Neural progenitor cell (in vitro differentiated cells): ENCODE measurements at regions not wholly inside any gene's neighbourhood (a gene's known extent, or its start where the extent isn't known, plus 50 kb on each side); places are given as distances from the start of the nearest gene placed in this dataset.

ENCODE experiments used
- DNase-seq: peaks from one replicate; pipeline ENCODE4 v3.0.0-alpha.2; 2016; ENCODE audit warnings: low spot score
- H2AFZ ChIP-seq: fragments of 200-600 bp; sonication (generic); replicated peaks from 2 replicates; pipeline ENCODE4 v1.6.1; 2016; ENCODE audit warnings: antibody characterized with exemption
- H3F3A ChIP-seq: fragments of 200-600 bp; sonication (generic); 2 replicates; pipeline ENCODE4 v1.6.1; 2016; ENCODE audit warnings: antibody characterized with exemption, low read depth
- H3K27ac ChIP-seq: fragments of 200-600 bp; sonication (generic); 2 replicates; pipeline ENCODE4 v1.5.1; 2016; ENCODE audit warnings: mild to moderate bottlenecking
- H3K27me3 ChIP-seq: fragments of 200-600 bp; sonication (generic); 2 replicates; pipeline ENCODE4 v1.6.1; 2016; ENCODE audit warnings: mild to moderate bottlenecking, moderate library complexity
- H3K36me3 ChIP-seq: fragments of 200-600 bp; sonication (generic); 2 replicates; pipeline ENCODE4 v1.5.1; 2016
- H3K4me1 ChIP-seq: fragments of 200-600 bp; sonication (generic); 2 replicates; pipeline ENCODE4 v1.6.1; 2016; ENCODE audit warnings: mixed run types
- H3K4me2 ChIP-seq: fragments of 200-600 bp; sonication (generic); 2 replicates; pipeline ENCODE4 v1.6.1; 2016
- H3K4me3 ChIP-seq: fragments of 200-600 bp; sonication (generic); 2 replicates; pipeline ENCODE4 v1.5.1; 2016
- H3K79me2 ChIP-seq: fragments of 200-600 bp; sonication (generic); 2 replicates; pipeline ENCODE4 v1.6.1; 2016; ENCODE audit warnings: low read depth
- H3K9ac ChIP-seq: fragments of 200-600 bp; sonication (generic); 2 replicates; pipeline ENCODE4 v1.6.1; 2016
- H3K9me3 ChIP-seq: fragments of 200-600 bp; sonication (generic); 2 replicates; pipeline ENCODE4 v1.5.1; 2016; ENCODE audit warnings: low read depth
- H4K20me1 ChIP-seq: fragments of 200-600 bp; sonication (generic); 2 replicates; pipeline ENCODE4 v1.6.1; 2016; ENCODE audit warnings: low read depth
- H3K27ac Mint-ChIP-seq: 3 replicates; pipeline ENCODE4 v1.8.0; 2021; ENCODE audit warnings: mixed read lengths
- H3K27me3 Mint-ChIP-seq: 2 replicates; pipeline ENCODE4 v1.8.0; 2022; ENCODE audit warnings: low read depth, mild to moderate bottlenecking, inconsistent platforms, moderate library complexity, mixed read lengths; ENCODE audit not compliant: insufficient read depth
- H3K36me3 Mint-ChIP-seq: 3 replicates; pipeline ENCODE4 v1.8.0; 2021; ENCODE audit warnings: mixed read lengths
- H3K4me1 Mint-ChIP-seq: 3 replicates; pipeline ENCODE4 v1.8.0; 2021; ENCODE audit warnings: mixed read lengths
- H3K4me3 Mint-ChIP-seq: 3 replicates; pipeline ENCODE4 v1.8.0; 2021; ENCODE audit warnings: mild to moderate bottlenecking, moderate library complexity, mixed read lengths
- H3K9me3 Mint-ChIP-seq: 3 replicates; pipeline ENCODE4 v1.8.0; 2020; ENCODE audit warnings: mixed read lengths
- CTCF ChIP-seq: fragments of 200-600 bp; sonication (generic); IDR thresholded peaks from 2 replicates; pipeline ENCODE4 v1.5.1; 2017; ENCODE audit warnings: antibody characterized with exemption, mild to moderate bottlenecking
- EZH2 ChIP-seq: fragments of 200-600 bp; sonication (generic); IDR thresholded peaks from 2 replicates; pipeline ENCODE4 v1.6.1; 2017; ENCODE audit warnings: antibody characterized with exemption, mild to moderate bottlenecking, moderate library complexity
- EZH2phosphoT487 ChIP-seq: fragments of 200-600 bp; sonication (generic); IDR thresholded peaks from 2 replicates; pipeline ENCODE4 v1.6.1; 2017; ENCODE audit warnings: antibody characterized with exemption

- H3K4me3 ChIP-seq = no peak overlapping the region
- no peaks in the 10 kb centered on the region for H4K20me1 ChIP-seq
- H3K27me3 ChIP-seq = no peaks in the 10 kb centered on the region
- no peak overlapping the region for H3K27ac Mint-ChIP-seq
- no peak overlapping the region for H3K9ac ChIP-seq
- peaks cover 18% of the 10 kb centered on the region for H3K4me1 Mint-ChIP-seq
- H3F3A ChIP-seq = no peaks in the 10 kb centered on the region
- no peak overlapping the region for H3K4me3 Mint-ChIP-seq
- H3K9me3 Mint-ChIP-seq = no peaks in the 10 kb centered on the region
- TF ChIP-seq EZH2phosphoT487 (no peak), CTCF (no peak), EZH2 (no peak)
- no peaks in the 10 kb centered on the region for H3K36me3 Mint-ChIP-seq
- H3K27me3 Mint-ChIP-seq = peaks cover 5% of the 10 kb centered on the region
- no peak overlapping the region for H3K27ac ChIP-seq
- no peaks in the 10 kb centered on the region for H3K79me2 ChIP-seq
- peaks cover 8% of the 10 kb centered on the region for H3K4me1 ChIP-seq
- no peaks in the 10 kb centered on the region for H3K9me3 ChIP-seq
- no peak overlapping the region for H3K4me2 ChIP-seq
- H2AFZ ChIP-seq = no peak overlapping the region
- no peaks in the 10 kb centered on the region for H3K36me3 ChIP-seq
- no peak for DNase-seq
Observed at GRCh38 chr15:56868170-56868569, 50.3 kb upstream of the TCF12 start.

GRCh38 chr15:56866803-56867202 lies 51.6 kb upstream of the TCF12 start:
- H3K27ac ChIP-seq = no peak overlapping the region
- no peaks in the 10 kb centered on the region for H3K79me2 ChIP-seq
- Mint-ChIP-seq H3K9me3 (no peaks in the 10 kb centered on the region), H3K27ac (peak overlapping the region; percentile 33), H3K4me1 (peaks cover 12% of the 10 kb centered on the region), H3K4me3 (no peak overlapping the region), H3K36me3 (no peaks in the 10 kb centered on the region), H3K27me3 (peaks cover 3% of the 10 kb centered on the region)
- no peaks in the 10 kb centered on the region for H4K20me1 ChIP-seq
- no peak overlapping the region for H3K4me3 ChIP-seq
- no peak overlapping the region for H2AFZ ChIP-seq
- H3K36me3 ChIP-seq = no peaks in the 10 kb centered on the region
- DNase-seq = no peak
- no peaks in the 10 kb centered on the region for H3F3A ChIP-seq
- H3K9me3 ChIP-seq = no peaks in the 10 kb centered on the region
- peaks cover 3% of the 10 kb centered on the region for H3K4me1 ChIP-seq
- TF ChIP-seq CTCF = no peak
- no peak for TF ChIP-seq EZH2phosphoT487
- no peak for TF ChIP-seq EZH2
- H3K4me2 ChIP-seq = no peak overlapping the region
- H3K9ac ChIP-seq = no peak overlapping the region
- no peaks in the 10 kb centered on the region for H3K27me3 ChIP-seq

- Histone ChIP-seq H3F3A (no peaks in the 10 kb centered on the region), H2AFZ (no peak overlapping the region), H3K9ac (no peak overlapping the region), H3K4me1 (no peaks in the 10 kb centered on the region), H3K79me2 (no peaks in the 10 kb centered on the region), H3K4me2 (no peak overlapping the region), H4K20me1 (no peaks in the 10 kb centered on the region), H3K27ac (no peak overlapping the region), H3K36me3 (no peaks in the 10 kb centered on the region), H3K4me3 (no peak overlapping the region), H3K9me3 (no peaks in the 10 kb centered on the region), H3K27me3 (no peaks in the 10 kb centered on the region)
- no peak overlapping the region for H3K27ac Mint-ChIP-seq
- no peaks in the 10 kb centered on the region for H3K4me1 Mint-ChIP-seq
- no peaks in the 10 kb centered on the region for H3K27me3 Mint-ChIP-seq
- H3K36me3 Mint-ChIP-seq = no peaks in the 10 kb centered on the region
- no peak overlapping the region for H3K4me3 Mint-ChIP-seq
- no peak for TF ChIP-seq CTCF
- no peak for TF ChIP-seq EZH2
- TF ChIP-seq EZH2phosphoT487 = no peak
- DNase-seq = no peak
- H3K9me3 Mint-ChIP-seq = no peaks in the 10 kb centered on the region
Observed at GRCh38 chr15:56857828-56858227, 60.6 kb upstream of the TCF12 start.

- no peaks in the 10 kb centered on the region for H3K9me3 Mint-ChIP-seq
- Histone ChIP-seq H3K27me3 (no peaks in the 10 kb centered on the region), H3K4me1 (no peaks in the 10 kb centered on the region), H3K9me3 (no peaks in the 10 kb centered on the region), H3K36me3 (no peaks in the 10 kb centered on the region), H3K4me3 (no peak overlapping the region), H3F3A (no peaks in the 10 kb centered on the region), H3K79me2 (no peaks in the 10 kb centered on the region), H3K27ac (no peak overlapping the region), H4K20me1 (no peaks in the 10 kb centered on the region), H2AFZ (no peak overlapping the region), H3K9ac (no peak overlapping the region), H3K4me2 (no peak overlapping the region)
- no peaks in the 10 kb centered on the region for H3K4me1 Mint-ChIP-seq
- TF ChIP-seq EZH2phosphoT487 (no peak), EZH2 (no peak), CTCF (no peak)
- H3K27ac Mint-ChIP-seq = no peak overlapping the region
- no peak overlapping the region for H3K4me3 Mint-ChIP-seq
- no peaks in the 10 kb centered on the region for H3K36me3 Mint-ChIP-seq
- no peaks in the 10 kb centered on the region for H3K27me3 Mint-ChIP-seq
- DNase-seq = no peak
Observed at GRCh38 chr15:56856934-56857333, 61.5 kb upstream of the TCF12 start.
